Activated B cell treated with CpG ODN at 0.5 μM for 24 hours (primary cell): ENCODE measurements at regions not wholly inside any gene's neighbourhood (a gene's known extent, or its start where the extent isn't known, plus 50 kb on each side); places are given as distances from the start of the nearest gene placed in this dataset.

Experiments used
- ATAC-seq: fragments of 200-7000 bp; cut with Tn5 transposase; one replicate; pipeline ENCODE4 v1.10.0; 2021; ENCODE audit warnings: low read depth, mild to moderate bottlenecking, moderate library complexity
- CTCF ChIA-PET: fragments of 350-600 bp; sonication (Branson Sonifier 250); formaldehyde crosslinking; loops from one replicate; lab custom pipeline; 2021; ENCODE audit warnings: antibody characterized with exemption; lab: Charles Lee
- POLR2A ChIA-PET: fragments of 350-600 bp; sonication (Branson Sonifier 250); formaldehyde crosslinking; loops from one replicate; lab custom pipeline; 2021; ENCODE audit warnings: antibody characterized with exemption; lab: Charles Lee
- DNase-seq: peaks from one replicate; pipeline ENCODE4 v3.0.0; 2022
- H3K27ac Mint-ChIP-seq: one replicate; pipeline ENCODE4 v1.8.0; 2020; ENCODE audit warnings: mixed read lengths
- H3K27me3 Mint-ChIP-seq: one replicate; pipeline ENCODE4 v1.8.0; 2021; ENCODE audit warnings: mixed read lengths
- H3K36me3 Mint-ChIP-seq: one replicate; pipeline ENCODE4 v1.8.0; 2021; ENCODE audit warnings: low read depth, mixed read lengths
- H3K4me1 Mint-ChIP-seq: one replicate; pipeline ENCODE4 v1.8.0; 2021; ENCODE audit warnings: mixed read lengths
- H3K4me3 Mint-ChIP-seq: one replicate; pipeline ENCODE4 v1.8.0; 2020; ENCODE audit warnings: mild to moderate bottlenecking, mixed read lengths
- H3K9me3 Mint-ChIP-seq: one replicate; pipeline ENCODE4 v1.8.0; 2020; ENCODE audit warnings: mixed read lengths
- intact Hi-C: fragments of 100-400 bp; cut with micrococcal nuclease; formaldehyde crosslinking; loops from one replicate; pipeline ENCODE4 v1.15.1; 2024
- TF ChIP-seq, protein P1 (sequence below): fragments of 200-600 bp; IDR thresholded peaks from one replicate; pipeline ENCODE4 v1.8.0; 2022; ENCODE audit warnings: antibody characterized with exemption, mild to moderate bottlenecking

GRCh38 chr21:24163539-24163938, 1443.7 kb downstream of the MRPL39 start:
- ChIA-PET POLR2A (no interaction called here), CTCF (no interaction called here)
- Mint-ChIP-seq H3K4me1 (no peaks in the 10 kb centered on the region), H3K4me3 (no peak overlapping the region), H3K36me3 (no peaks in the 10 kb centered on the region), H3K9me3 (no peaks in the 10 kb centered on the region), H3K27me3 (no peaks in the 10 kb centered on the region), H3K27ac (no peak overlapping the region)
- intact Hi-C loops = no loop called here
- no peak for DNase-seq
- TF ChIP-seq, protein P1, sequence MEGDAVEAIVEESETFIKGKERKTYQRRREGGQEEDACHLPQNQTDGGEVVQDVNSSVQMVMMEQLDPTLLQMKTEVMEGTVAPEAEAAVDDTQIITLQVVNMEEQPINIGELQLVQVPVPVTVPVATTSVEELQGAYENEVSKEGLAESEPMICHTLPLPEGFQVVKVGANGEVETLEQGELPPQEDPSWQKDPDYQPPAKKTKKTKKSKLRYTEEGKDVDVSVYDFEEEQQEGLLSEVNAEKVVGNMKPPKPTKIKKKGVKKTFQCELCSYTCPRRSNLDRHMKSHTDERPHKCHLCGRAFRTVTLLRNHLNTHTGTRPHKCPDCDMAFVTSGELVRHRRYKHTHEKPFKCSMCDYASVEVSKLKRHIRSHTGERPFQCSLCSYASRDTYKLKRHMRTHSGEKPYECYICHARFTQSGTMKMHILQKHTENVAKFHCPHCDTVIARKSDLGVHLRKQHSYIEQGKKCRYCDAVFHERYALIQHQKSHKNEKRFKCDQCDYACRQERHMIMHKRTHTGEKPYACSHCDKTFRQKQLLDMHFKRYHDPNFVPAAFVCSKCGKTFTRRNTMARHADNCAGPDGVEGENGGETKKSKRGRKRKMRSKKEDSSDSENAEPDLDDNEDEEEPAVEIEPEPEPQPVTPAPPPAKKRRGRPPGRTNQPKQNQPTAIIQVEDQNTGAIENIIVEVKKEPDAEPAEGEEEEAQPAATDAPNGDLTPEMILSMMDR = no peak
- no peak for ATAC-seq

DNA sequence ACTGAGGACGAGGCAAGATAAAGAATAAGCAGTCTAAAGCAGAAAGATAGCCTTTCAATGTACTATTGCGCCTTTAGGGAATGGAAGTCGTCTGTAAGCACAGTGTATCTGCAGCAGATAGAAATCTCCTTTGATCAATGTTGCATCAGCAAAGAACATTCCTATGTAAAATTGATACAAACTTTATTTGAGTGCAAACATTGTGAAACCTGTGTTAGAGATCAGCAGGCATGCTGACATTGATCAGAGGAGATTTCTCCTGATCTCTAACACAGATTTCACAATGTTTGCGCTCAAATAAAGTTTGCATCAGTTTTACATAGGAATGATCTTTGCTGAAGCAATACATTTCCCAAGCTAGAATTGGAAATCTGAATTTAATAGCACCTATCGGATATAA, 1446.8 kb downstream of the MRPL39 start:
- Mint-ChIP-seq H3K9me3 (no peaks in the 10 kb centered on the region), H3K27ac (no peak overlapping the region), H3K27me3 (no peaks in the 10 kb centered on the region), H3K4me3 (no peak overlapping the region), H3K36me3 (no peaks in the 10 kb centered on the region), H3K4me1 (no peaks in the 10 kb centered on the region)
- ATAC-seq (no peak), DNase-seq (no peak)
- ChIA-PET POLR2A (no interaction called here), CTCF (no interaction called here)
- intact Hi-C loops = no loop called here
- TF ChIP-seq, protein P1 = no peak

DNA sequence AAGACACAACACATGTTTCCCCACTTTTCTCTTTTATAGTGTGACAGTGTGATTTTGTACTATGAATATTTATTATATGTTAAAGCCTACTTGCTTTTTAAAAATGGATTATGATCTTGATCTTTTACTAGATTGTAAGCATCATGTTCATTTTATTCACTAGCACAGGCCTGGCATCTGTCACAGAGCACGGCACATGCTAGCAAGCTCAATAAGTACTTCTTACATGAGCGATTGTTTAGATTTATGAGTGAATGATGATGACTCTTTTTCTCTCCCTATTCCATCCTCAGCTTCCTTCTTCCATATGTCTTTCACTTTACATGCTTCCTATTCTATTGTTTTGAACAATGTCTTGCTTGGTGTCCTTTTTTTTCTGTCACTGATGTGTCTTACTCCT, 1454.1 kb downstream of the MRPL39 start:
- intact Hi-C loops = no loop called here
- no peak for DNase-seq
- TF ChIP-seq, protein P1 = no peak
- Mint-ChIP-seq H3K27me3 (no peaks in the 10 kb centered on the region), H3K27ac (no peak overlapping the region), H3K4me1 (no peaks in the 10 kb centered on the region), H3K4me3 (no peak overlapping the region), H3K9me3 (no peaks in the 10 kb centered on the region), H3K36me3 (no peaks in the 10 kb centered on the region)
- ChIA-PET CTCF (no interaction called here), POLR2A (no interaction called here)
- no peak for ATAC-seq

DNA sequence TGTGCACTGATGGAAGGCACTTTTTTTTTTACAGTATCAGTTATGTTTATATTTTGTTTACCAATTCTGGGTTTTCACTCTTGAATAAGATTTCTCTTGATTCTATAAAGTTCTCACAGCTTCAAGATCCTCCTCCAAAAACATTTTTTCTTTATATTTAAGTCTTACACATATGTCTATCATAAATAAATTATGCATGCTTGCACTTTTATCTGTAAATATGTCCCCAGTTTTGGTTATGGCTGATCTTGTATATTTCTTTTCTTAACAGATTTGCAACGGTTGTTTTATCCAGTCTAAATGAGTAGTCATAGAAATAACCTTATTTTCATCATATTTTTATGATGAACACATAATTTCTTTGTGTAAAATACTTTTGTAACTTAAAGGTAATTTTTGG, 1456.5 kb downstream of the MRPL39 start:
- Mint-ChIP-seq H3K4me1 (no peaks in the 10 kb centered on the region), H3K27me3 (no peaks in the 10 kb centered on the region), H3K27ac (no peak overlapping the region), H3K9me3 (no peaks in the 10 kb centered on the region), H3K4me3 (no peak overlapping the region), H3K36me3 (no peaks in the 10 kb centered on the region)
- intact Hi-C loops = no loop called here
- POLR2A ChIA-PET = no interaction called here
- TF ChIP-seq, protein P1 = no peak
- CTCF ChIA-PET = no interaction called here
- no peak for DNase-seq
- ATAC-seq = no peak

- no peaks in the 10 kb centered on the region for H3K4me1 Mint-ChIP-seq
- no peaks in the 10 kb centered on the region for H3K27me3 Mint-ChIP-seq
- DNase-seq = no peak
- no peak overlapping the region for H3K27ac Mint-ChIP-seq
- TF ChIP-seq, protein P1 = no peak
- ChIA-PET CTCF (no interaction called here), POLR2A (no interaction called here)
- no peaks in the 10 kb centered on the region for H3K9me3 Mint-ChIP-seq
- intact Hi-C loops = no loop called here
- no peak for ATAC-seq
- no peaks in the 10 kb centered on the region for H3K36me3 Mint-ChIP-seq
- no peak overlapping the region for H3K4me3 Mint-ChIP-seq
These were observed 1458.8 kb downstream of the MRPL39 start for GRCh38 chr21:24148461-24148860.
